Endothelial cell of umbilical vein (primary cell): ENCODE measurements at regions not wholly inside any gene's neighbourhood (a gene's known extent, or its start where the extent isn't known, plus 50 kb on each side); places are given as distances from the start of the nearest gene placed in this dataset.

ENCODE experiments used
- BruUV-seq: library from RNA; stranded (reverse); fragments of 400-500 nt; replicated peaks from 2 replicates; lab custom pipeline; 2021; lab: Mats Ljungman, UMichigan
- CTCF ChIA-PET: fragments of 300-600, 350-600 bp; sonication (Branson Sonifier 250); formaldehyde crosslinking; loops from one replicate; lab custom pipeline; 2021; ENCODE audit warnings: antibody characterized with exemption, inconsistent platforms; lab: Charles Lee
- POLR2A ChIA-PET: fragments of 300-600, 350-600 bp; sonication (Branson Sonifier 250); formaldehyde crosslinking; loops from one replicate; lab custom pipeline; 2021; ENCODE audit warnings: antibody characterized with exemption, inconsistent platforms; lab: Charles Lee
- DNase-seq: peaks from one replicate; pipeline ENCODE4 v3.0.0-alpha.2; 2011; ENCODE audit warnings: low read depth, low spot score
- FAIRE-seq: peaks from 2 replicates; lab custom pipeline; 2011; peaks lifted over from hg19 to GRCh38; lab: Jason Lieb, UNC
- H2AFZ ChIP-seq: 2 replicates; pipeline ENCODE4 v1.6.0; 2012; ENCODE audit warnings: low read depth, low read length, control low read depth, inconsistent platforms
- H3K27ac ChIP-seq: 2 replicates; pipeline ENCODE4 v1.5.1; 2011; ENCODE audit warnings: low read depth, mild to moderate bottlenecking, control low read depth, low read length, moderate library complexity; ENCODE audit not compliant: insufficient read depth
- H3K27me3 ChIP-seq, 2 experiments: 2 replicates each; pipeline versions ENCODE4 v1.6.0 to v1.6.1; 2011; ENCODE audit warnings: low read length in 2 of 2, mixed read lengths in 1 of 2; ENCODE audit not compliant: control insufficient read depth in 2 of 2, insufficient read depth in 2 of 2
- H3K36me3 ChIP-seq, 2 experiments: 2 replicates in 1 of 2; 3 replicates in 1 of 2; pipeline ENCODE4 v1.5.1; 2011; ENCODE audit warnings: low read length in 2 of 2, mild to moderate bottlenecking in 1 of 2, moderate library complexity in 1 of 2; ENCODE audit not compliant: control insufficient read depth in 2 of 2, insufficient read depth in 2 of 2; ENCODE audit errors: extremely low read depth in 1 of 2
- H3K4me1 ChIP-seq: 3 replicates; pipeline ENCODE4 v1.5.1; 2011; ENCODE audit warnings: mild to moderate bottlenecking, low read length; ENCODE audit not compliant: control insufficient read depth, insufficient read depth; ENCODE audit errors: extremely low read depth
- H3K4me2 ChIP-seq: 2 replicates; pipeline ENCODE4 v1.6.1; 2011; ENCODE audit warnings: low read length, control low read depth, mixed read lengths; ENCODE audit not compliant: insufficient read depth
- H3K4me3 ChIP-seq, 3 experiments: fragments of 200-600 bp in 1 of 3; sonication (generic), shearing (Covaris generic) in 1 of 3; replicated peaks in 1 of 3; 2 replicates each; pipeline ENCODE4 v1.5.1; 2011 to 2016; ENCODE audit warnings: control low read depth in 3 of 3, low read length in 3 of 3, mild to moderate bottlenecking in 2 of 3, inconsistent platforms in 1 of 3, low read depth in 1 of 3, moderate library complexity in 1 of 3; ENCODE audit not compliant: insufficient read depth in 1 of 3
- H3K79me2 ChIP-seq: 2 replicates; pipeline ENCODE4 v1.6.0; 2012; ENCODE audit warnings: low read length, inconsistent platforms; ENCODE audit not compliant: control insufficient read depth, insufficient read depth
- H3K9ac ChIP-seq: replicated peaks from 2 replicates; pipeline ENCODE3; 2011; ENCODE audit warnings: low read length, control low read depth; ENCODE audit not compliant: insufficient read depth; ENCODE audit errors: extremely low read depth
- H3K9me1 ChIP-seq: replicated peaks from 3 replicates; pipeline ENCODE4 v1.6.0; 2011; ENCODE audit warnings: mild to moderate bottlenecking, low read length; ENCODE audit not compliant: control insufficient read depth, insufficient read depth; ENCODE audit errors: extremely low read depth
- H3K9me3 ChIP-seq: replicated peaks from 2 replicates; pipeline ENCODE4 v1.5.1; 2012; ENCODE audit warnings: low read length, inconsistent platforms; ENCODE audit not compliant: control insufficient read depth, insufficient read depth
- H4K20me1 ChIP-seq: replicated peaks from 2 replicates; pipeline ENCODE3; 2011; ENCODE audit warnings: mild to moderate bottlenecking, low read length; ENCODE audit not compliant: control insufficient read depth, insufficient read depth; ENCODE audit errors: extremely low read depth
- CTCF ChIP-seq, 2 donors: IDR thresholded peaks; 1 replicate in 1 of 2; 2 replicates in 1 of 2; pipeline ENCODE4 v1.5.1; 2011; ENCODE audit warnings: low read length in 2 of 2, mild to moderate bottlenecking in 2 of 2, moderate library complexity in 2 of 2, control low read depth in 1 of 2, inconsistent platforms in 1 of 2, low read depth in 1 of 2; ENCODE audit not compliant: insufficient read depth in 1 of 2; ENCODE audit errors: extremely low read depth in 1 of 2
- EZH2 ChIP-seq: IDR thresholded peaks from 2 replicates; pipeline ENCODE4 v1.6.1; 2012; ENCODE audit warnings: borderline replicate concordance, low read depth, mild to moderate bottlenecking, moderate library complexity, low read length, inconsistent platforms; ENCODE audit not compliant: severe bottlenecking
- FOS ChIP-seq: IDR thresholded peaks from 2 replicates; pipeline ENCODE4 v1.6.1; 2011; ENCODE audit warnings: mild to moderate bottlenecking, low read length, moderate library complexity, borderline replicate concordance; ENCODE audit not compliant: insufficient read depth
- GATA2 ChIP-seq: IDR thresholded peaks from 2 replicates; pipeline ENCODE4 v1.7.0; 2011; ENCODE audit warnings: low read depth, mild to moderate bottlenecking, moderate library complexity, mixed read lengths, low read length; ENCODE audit not compliant: insufficient read length, insufficient read depth
- JUN ChIP-seq: IDR thresholded peaks from 2 replicates; pipeline ENCODE4 v1.6.1; 2011; ENCODE audit warnings: borderline replicate concordance, low read depth; ENCODE audit not compliant: insufficient read length, insufficient read depth
- MAX ChIP-seq: IDR thresholded peaks from 2 replicates; pipeline ENCODE4 v1.6.1; 2011; ENCODE audit not compliant: insufficient read depth, insufficient read length
- MYC ChIP-seq: IDR thresholded peaks from one replicate; pipeline ENCODE4 v1.6.1; 2011; ENCODE audit warnings: mild to moderate bottlenecking, low read depth, low read length
- POLR2A ChIP-seq: IDR thresholded peaks from 2 replicates; pipeline ENCODE4 v1.6.1; 2012; ENCODE audit warnings: low read depth, mild to moderate bottlenecking, control low read depth, low read length
- POLR2AphosphoS5 ChIP-seq: IDR thresholded peaks from 2 replicates; pipeline ENCODE4 v1.6.1; 2012; ENCODE audit warnings: low read depth, mild to moderate bottlenecking, control low read depth, low read length, moderate library complexity; ENCODE audit not compliant: insufficient read depth
- dilution Hi-C: fragments of 300-500 bp; cut with MboI; formaldehyde crosslinking; loops from one replicate; pipeline ENCODE4 v1.15.0; 2019; ENCODE audit warnings: low sequenced_read_pairs; ENCODE audit not compliant: extremely low pct_ligation_motif_present
- intact Hi-C: fragments of 100-400 bp; cut with micrococcal nuclease; formaldehyde crosslinking; loops from one replicate; pipeline ENCODE4 v1.10.0; 2022

DNA sequence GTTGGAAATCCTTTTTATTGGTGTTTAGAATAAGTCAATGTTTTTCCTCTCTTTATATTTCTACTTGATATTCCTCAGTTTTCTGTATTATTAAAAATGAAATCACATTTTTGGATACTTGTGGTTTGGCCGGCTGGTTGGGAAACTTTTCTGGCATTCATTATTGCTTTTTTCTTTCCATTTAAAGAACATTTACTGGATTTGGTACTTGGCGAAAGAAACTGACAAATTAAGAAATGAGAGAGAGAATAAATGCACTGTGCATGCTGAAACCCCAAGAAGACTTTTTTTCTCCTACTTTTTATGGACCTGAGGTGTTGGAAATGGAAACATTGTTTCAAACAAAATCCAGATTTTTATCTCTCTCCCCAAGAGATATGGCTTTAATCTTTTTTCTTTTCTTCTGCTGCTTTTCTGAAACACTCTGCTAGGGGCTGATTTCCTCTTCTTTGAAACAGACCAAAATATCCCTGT, 128.4 kb downstream of the SNX18 start:
- H4K20me1 ChIP-seq = no peaks in the 10 kb centered on the region
- no peaks in the 10 kb centered on the region for H3K9me1 ChIP-seq
- TF ChIP-seq MAX = no peak
- no peak for TF ChIP-seq POLR2A
- no peak for TF ChIP-seq POLR2AphosphoS5
- TF ChIP-seq MYC = no peak
- no peak for TF ChIP-seq GATA2
- no peak for TF ChIP-seq JUN
- no peak for TF ChIP-seq FOS
- no peak for TF ChIP-seq EZH2
- TF ChIP-seq CTCF (IDR thresholded peaks at IDR 0.05; ENCODE audit: extremely low read depth in 1 of 2, insufficient read depth in 1 of 2, low read depth in 1 of 2, low read length in 2 of 2) = no peak
- H3K9me3 ChIP-seq = no peaks in the 10 kb centered on the region
- H3K27ac ChIP-seq = no peak overlapping the region
- H3K79me2 ChIP-seq = no peaks in the 10 kb centered on the region
- H3K4me3 ChIP-seq = no peak overlapping the region
- H3K4me2 ChIP-seq = no peak overlapping the region
- peaks cover 23% of the 10 kb centered on the region for H3K4me1 ChIP-seq
- dilution Hi-C loops (no loop called here), intact Hi-C loops (loop anchor here (1.0 to 10.0 kb wide), 2 partner anchors 129 to 189 kb away; partner anchors contain the start of gene SNX18)
- no peak overlapping the region for H2AFZ ChIP-seq
- ChIA-PET POLR2A (no interaction called here), CTCF (interaction anchor here (1.1 to 2.0 kb wide), 3 partner anchors 12 to 199 kb away, joined by 3 to 6 read pairs (median 4); no protein-coding TSS in a partner anchor)
- H3K36me3 ChIP-seq = no peaks in the 10 kb centered on the region
- FAIRE-seq (no peak), DNase-seq (no peak)
- BruUV-seq = no TSS peak
- no peaks in the 10 kb centered on the region for H3K27me3 ChIP-seq
- H3K9ac ChIP-seq = no peak overlapping the region
